ENCODE measurements at regions not wholly inside any gene's neighbourhood (a gene's known extent, or its start where the extent isn't known, plus 50 kb on each side); places are given as distances from the start of the nearest gene placed in this dataset.

GRCh38 chr4:138420471-138420870 lies 178.3 kb upstream of the SLC7A11 start:
- TF ChIP-seq CTCF (IDR thresholded peaks at IDR 0.05) (no peak), POLR2A (IDR thresholded peaks at IDR 0.05) (no peak), POLR2AphosphoS5 (IDR thresholded peaks at IDR 0.05) (no peak), EP300 (IDR thresholded peaks at IDR 0.05; ENCODE audit: low read depth) (no peak)
